ENCODE measurements at regions not wholly inside any gene's neighbourhood (a gene's known extent, or its start where the extent isn't known, plus 50 kb on each side); places are given as distances from the start of the nearest gene placed in this dataset.
"Not testable (repeated sequence)": the region's sequence is repeated elsewhere in the genome, so short reads cannot be mapped to it uniquely, and the experiment has no call there.

DNA sequence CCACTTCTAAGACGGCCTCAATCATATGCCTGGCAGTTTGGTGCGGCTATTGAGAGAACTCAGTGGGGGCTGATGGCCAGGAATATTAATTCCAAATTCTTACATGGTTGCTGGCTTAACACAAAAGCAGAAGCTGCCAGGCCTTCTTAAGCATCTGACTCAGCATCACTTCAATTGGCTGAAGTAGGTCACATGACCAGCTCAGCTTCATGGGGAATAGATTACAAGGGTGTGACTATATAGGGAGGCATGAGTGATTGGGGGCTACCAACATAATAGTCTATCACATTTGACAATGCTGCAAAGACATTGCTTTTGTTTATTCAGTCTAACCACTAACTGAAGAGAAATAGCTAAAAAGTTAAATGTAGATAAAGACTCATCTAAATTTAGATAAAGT is 101.6 kb upstream of the ANKRD28 start:
- TF ChIP-seq, protein P1, sequence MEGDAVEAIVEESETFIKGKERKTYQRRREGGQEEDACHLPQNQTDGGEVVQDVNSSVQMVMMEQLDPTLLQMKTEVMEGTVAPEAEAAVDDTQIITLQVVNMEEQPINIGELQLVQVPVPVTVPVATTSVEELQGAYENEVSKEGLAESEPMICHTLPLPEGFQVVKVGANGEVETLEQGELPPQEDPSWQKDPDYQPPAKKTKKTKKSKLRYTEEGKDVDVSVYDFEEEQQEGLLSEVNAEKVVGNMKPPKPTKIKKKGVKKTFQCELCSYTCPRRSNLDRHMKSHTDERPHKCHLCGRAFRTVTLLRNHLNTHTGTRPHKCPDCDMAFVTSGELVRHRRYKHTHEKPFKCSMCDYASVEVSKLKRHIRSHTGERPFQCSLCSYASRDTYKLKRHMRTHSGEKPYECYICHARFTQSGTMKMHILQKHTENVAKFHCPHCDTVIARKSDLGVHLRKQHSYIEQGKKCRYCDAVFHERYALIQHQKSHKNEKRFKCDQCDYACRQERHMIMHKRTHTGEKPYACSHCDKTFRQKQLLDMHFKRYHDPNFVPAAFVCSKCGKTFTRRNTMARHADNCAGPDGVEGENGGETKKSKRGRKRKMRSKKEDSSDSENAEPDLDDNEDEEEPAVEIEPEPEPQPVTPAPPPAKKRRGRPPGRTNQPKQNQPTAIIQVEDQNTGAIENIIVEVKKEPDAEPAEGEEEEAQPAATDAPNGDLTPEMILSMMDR (IDR thresholded peaks at IDR 0.05; ENCODE audit: control insufficient read depth, insufficient read depth, low read depth, low read length, missing control alignments) = no peak
- peak; percentile 17 for DNase-seq (ENCODE audit: low read depth)
- H3K4me3 ChIP-seq (ENCODE audit: control insufficient read depth, low read depth, low read length) = no peak overlapping the region

DNA sequence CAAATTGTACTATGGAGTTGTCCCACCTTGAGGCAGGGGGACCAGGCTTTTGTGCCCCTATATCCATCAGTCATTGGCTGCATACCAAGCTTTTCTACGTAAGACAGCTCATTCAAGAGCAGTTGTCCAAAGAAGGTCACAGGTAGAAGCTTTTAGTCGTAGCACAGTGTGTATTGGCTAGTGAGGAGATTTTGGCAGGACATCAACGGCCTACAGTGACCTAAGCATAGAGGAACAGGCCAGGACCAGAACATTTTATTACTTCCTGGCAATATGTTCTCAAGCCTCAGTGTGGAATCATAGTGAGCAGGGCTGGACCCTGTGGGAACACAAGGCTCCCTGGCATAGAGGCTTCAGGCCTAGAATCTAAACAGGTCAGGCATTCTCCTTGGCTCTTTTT is 105.4 kb upstream of the ANKRD28 start:
- TF ChIP-seq, protein P1 (IDR thresholded peaks at IDR 0.05; ENCODE audit: control insufficient read depth, insufficient read depth, low read depth, low read length, missing control alignments) = no peak
- DNase-seq (ENCODE audit: low read depth) = peak; percentile 28
- no peak overlapping the region for H3K4me3 ChIP-seq (ENCODE audit: control insufficient read depth, low read depth, low read length)

DNA sequence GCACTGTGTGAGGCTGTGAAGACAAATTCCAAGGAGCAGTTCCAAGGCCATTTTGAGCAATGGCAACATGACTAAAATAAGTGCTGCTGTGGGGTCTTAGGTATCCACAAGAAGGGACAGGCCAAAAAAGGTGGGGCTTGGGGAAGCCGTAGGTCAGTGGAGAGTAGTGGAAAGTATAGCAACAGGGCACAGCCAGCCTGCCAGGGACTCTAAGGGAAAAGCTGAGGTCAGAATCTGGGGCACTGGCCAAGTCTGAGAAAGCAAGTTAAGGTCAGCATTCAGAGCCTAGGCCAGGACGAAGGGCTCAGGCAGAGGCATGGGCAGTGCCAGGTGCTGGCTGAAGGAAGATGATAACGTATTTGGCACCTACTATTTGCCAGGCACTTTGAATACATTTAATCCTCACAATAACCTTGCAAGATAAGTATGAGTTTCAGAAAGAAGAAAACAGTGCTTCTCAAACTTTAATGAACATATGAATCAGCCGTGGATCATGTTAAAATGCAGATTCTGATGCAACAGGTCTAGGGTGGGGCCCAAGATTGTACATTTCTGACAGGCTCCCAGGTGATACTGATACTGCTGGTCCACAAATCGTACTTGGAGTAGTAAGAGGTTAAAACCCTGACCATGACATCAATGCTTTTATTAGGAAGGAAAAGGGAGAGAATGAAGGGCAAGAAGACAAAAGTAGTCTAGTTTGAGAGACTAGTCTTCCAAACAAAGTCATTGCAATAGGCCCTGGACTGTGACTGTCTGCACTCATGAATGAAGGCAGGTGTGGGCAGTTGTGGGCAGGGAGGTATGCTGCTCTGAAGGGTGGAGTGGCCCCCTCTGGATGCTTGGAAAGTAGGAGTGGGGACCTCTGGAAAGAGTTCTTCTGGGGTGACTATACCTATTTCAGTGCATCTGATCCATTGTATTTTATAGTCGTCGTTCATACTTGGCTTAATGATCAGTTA is 106.3 kb upstream of the ANKRD28 start:
- H3K4me3 ChIP-seq (ENCODE audit: control insufficient read depth, low read depth, low read length) = no peak overlapping the region
- DNase-seq (ENCODE audit: low read depth) = no peak
- TF ChIP-seq, protein P1 (IDR thresholded peaks at IDR 0.05; ENCODE audit: control insufficient read depth, insufficient read depth, low read depth, low read length, missing control alignments) = no peak

DNA sequence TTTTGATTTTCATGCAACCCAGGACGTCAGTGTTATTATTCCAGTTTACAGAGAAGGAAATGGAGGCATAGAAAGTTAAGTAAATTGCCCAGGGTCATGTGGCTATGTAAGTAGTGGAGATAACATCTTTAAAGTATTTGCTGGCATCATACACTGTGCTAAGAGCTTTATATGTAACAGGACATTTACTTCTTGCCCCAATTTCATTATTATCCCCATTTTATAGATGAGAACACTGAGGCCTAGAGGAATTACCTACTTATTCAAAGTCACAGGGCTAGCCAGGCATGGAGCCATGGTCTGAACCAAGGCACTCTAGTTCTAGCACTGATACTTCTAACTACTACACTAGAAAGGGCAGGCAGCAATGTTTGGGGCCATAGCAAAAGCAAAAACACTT is 107.3 kb upstream of the ANKRD28 start:
- TF ChIP-seq, protein P1 (IDR thresholded peaks at IDR 0.05; ENCODE audit: control insufficient read depth, insufficient read depth, low read depth, low read length, missing control alignments) = no peak
- H3K4me3 ChIP-seq (ENCODE audit: control insufficient read depth, low read depth, low read length) = no peak overlapping the region
- DNase-seq (ENCODE audit: low read depth) = no peak

DNA sequence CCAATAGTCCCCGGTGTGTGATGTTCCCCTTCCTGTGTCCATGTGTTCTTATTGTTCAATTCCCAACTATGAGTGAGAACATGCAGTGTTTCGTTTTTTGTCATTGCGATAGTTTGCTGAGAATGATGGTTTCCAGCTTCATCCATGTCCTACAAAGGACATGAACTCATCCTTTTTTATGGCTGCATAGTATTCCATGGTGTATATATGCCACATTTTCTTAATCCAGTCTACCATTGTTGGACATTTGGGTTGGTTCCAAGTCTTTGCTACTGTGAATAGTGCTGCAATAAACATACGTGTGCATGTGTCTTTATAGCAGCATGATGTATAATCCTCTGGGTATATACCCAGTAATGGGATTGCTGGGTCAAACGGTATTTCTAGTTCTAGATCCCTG is 109.6 kb upstream of the ANKRD28 start:
- H3K4me3 ChIP-seq (ENCODE audit: control insufficient read depth, low read depth, low read length); DNase-seq (ENCODE audit: low read depth): not testable (repeated sequence)

DNA sequence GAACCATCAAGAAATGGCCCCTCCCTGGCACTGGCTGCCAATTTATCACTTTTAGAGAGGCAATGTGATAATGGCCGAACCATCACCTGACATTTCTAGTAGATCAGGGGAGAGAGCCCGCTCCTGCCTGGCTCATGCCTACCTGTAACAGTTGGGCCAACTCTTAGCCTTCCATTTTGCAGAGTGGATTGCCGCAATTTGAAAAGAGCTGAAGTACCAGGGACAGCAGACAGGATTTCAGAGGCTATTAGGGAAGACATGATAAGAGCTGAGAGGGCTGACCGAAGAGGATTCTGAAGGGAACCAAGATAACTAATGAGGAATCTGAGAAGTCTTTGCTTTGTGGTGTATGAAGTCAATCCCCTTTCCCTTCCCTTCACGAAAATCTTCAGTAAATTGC is 121.2 kb upstream of the ANKRD28 start:
- DNase-seq (ENCODE audit: low read depth) = no peak
- TF ChIP-seq, protein P1 (IDR thresholded peaks at IDR 0.05; ENCODE audit: control insufficient read depth, insufficient read depth, low read depth, low read length, missing control alignments) = no peak
- no peak overlapping the region for H3K4me3 ChIP-seq (ENCODE audit: control insufficient read depth, low read depth, low read length)

DNA sequence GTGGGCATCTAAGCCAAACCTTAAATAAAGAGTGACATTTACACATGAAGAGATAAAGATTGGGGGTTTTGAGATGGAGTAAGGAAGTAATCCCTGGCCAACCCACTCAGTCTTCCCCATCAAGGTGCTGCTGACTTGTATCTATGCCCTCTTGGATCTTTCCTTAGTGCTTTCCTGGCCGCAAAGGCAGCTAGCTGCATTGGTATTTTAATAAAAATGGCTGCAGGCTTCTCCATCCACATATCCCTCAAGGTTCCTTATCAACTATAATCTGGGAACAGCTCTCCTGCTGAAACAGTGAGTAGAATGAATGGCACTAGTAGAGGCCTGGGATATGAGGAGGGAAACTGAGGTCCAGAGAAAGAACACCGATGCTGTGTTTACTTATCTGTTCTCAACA is 122.2 kb upstream of the ANKRD28 start:
- no peak for DNase-seq (ENCODE audit: low read depth)
- TF ChIP-seq, protein P1 (IDR thresholded peaks at IDR 0.05; ENCODE audit: control insufficient read depth, insufficient read depth, low read depth, low read length, missing control alignments) = no peak

More for the DNA sequence above, 122.2 kb upstream of the ANKRD28 start:
- H3K4me3 ChIP-seq (ENCODE audit: control insufficient read depth, low read depth, low read length) = no peak overlapping the region

All from AG09309 (cell line).